HG03139 (cell line): ENCODE measurements at regions not wholly inside any gene's neighbourhood (a gene's known extent, or its start where the extent isn't known, plus 50 kb on each side); places are given as distances from the start of the nearest gene placed in this dataset.
"Not testable (repeated sequence)": the region's sequence is repeated elsewhere in the genome, so short reads cannot be mapped to it uniquely, and the experiment has no call there.

ENCODE experiments used
- ATAC-seq: cut with Tn5 transposase; IDR thresholded peaks from one replicate; pipeline ENCODE4 v1.9.1; 2021; ENCODE audit not compliant: unreplicated experiment

DNA sequence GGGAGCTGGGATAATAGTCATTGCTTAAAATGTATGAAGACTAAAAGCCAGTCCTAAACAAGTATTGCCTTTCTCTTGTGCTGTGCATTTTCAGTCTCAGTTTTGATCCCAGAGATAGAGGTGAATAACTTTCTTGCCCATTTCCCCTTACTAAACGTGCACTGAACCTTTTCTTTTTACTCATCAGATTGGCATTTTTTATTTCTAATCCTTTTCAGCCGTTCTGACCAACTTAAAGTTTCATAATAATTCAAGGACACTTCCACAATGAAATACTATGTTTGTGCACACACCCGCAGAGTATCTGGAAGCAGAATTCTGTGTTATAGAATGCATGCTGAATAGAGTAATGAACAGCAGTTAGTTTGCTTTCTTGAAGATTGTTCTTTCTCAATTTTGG lies 343.6 kb downstream of the LRRC70 start:
- ATAC-seq, result no peak

GRCh38 chr5:62920856-62921255 lies 342.2 kb downstream of the LRRC70 start:
- no peak for ATAC-seq

- ATAC-seq, result no peak
Observed at GRCh38 chr5:62909326-62909725, 330.7 kb downstream of the LRRC70 start.

DNA sequence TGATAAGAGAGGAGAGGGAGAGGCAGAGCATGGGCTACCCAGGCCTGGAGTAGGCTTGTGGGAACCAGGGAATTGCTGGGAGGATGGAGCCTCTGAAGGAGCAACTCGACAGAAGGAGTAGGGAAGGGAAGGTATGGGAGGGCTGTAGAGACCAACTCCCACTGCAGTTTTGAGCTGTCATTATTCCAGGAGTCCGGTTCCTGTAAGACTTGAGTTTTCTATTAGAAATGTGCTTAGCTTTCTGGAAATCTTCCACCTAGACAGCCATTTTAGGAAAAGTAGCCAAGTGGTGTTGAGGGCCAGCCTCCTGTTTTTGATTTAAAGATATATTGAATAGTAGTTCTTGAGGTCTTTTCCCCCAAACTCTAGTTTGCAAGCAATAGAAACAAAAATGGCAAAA lies 323.5 kb downstream of the LRRC70 start:
- no peak for ATAC-seq

DNA sequence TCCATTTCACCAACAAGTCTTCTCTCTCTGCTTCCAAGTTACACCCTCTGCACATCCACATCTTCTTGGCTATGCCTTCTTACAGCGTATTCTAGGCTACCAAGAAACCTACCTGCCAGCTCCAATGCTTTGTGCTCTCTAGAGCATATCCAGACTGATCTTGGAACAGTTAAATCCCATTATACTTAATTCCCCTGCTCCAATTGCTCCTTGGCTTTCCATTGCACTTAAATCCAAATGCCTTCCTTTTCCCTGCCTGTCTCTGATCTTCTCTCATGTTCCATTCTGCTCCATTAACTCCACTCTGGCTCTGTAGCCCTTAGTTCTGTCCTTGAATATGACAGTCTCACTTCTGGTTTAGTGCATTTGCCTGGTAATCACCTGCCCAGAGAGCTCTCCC lies 322.4 kb downstream of the LRRC70 start:
- ATAC-seq, result no peak

DNA sequence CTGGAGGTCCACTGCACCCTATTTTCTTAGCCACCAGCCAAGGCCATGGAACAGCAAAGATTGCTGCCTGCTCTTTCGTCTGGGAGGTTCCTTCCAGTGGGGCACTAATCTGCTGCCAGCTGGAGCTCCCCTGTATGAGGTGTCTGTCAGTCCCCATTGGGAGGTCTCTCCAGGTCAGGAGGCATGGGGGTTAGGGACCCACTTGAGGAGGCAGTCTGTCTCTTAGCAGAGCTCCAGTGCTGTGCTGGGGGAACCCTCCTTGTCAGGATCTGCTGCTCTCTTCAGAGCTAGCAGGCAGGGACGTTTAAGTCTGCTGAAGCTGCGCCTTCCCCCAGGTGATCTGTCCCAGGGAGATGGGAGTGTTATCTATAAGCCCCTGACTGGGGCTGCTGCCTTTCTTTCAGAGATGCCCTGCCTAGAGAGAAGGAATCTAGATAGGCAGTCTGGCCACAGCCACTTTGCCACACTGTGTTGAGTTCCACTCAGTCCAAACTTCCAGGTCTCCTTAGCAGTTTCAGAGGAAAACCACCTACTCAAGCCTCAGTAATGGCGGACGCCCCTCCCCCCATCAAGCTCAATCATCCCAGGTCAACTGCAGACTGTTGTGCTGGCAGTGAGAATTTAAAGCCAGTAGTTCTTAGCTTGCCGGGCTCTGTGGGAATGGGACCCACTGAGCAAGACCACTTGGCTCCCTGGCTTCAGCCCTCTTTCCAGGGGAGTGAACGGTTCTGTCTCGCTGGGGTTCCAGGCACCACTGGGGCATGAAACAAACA lies 317.7 kb downstream of the LRRC70 start:
- ATAC-seq, result no peak

DNA sequence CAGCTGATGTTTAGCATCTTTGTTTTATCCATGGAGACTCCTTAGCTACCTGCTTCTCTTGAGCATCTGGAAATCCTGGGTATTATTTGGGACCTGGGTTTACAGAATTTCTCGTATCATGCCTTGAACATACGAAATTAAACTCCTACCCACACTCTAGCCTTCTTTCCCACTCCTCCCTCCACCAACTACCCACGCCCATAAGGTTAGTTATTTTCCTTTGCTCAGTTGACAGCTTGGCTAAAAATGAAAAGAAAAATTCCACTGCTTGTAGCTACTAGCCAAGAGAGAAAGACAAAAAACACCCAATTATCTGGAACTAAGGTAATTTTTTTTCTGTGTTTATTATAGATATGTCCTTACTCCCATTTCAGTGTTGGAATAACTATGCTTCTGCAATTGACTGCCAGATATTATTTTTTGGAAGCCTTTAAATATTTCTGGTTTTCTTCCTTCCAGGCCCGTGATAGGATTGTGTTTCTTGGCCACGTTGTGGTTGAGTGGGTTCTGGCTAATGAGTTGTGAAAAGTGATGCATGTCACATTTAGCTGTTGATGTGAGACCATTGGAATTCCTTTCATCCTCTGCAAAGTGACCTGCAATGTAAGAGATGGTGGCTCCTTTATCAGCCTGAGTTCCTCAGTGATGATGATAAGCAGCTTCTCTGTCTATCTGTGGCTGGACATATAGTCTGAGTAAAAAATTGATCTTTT lies 308.1 kb downstream of the LRRC70 start:
- no peak for ATAC-seq

DNA sequence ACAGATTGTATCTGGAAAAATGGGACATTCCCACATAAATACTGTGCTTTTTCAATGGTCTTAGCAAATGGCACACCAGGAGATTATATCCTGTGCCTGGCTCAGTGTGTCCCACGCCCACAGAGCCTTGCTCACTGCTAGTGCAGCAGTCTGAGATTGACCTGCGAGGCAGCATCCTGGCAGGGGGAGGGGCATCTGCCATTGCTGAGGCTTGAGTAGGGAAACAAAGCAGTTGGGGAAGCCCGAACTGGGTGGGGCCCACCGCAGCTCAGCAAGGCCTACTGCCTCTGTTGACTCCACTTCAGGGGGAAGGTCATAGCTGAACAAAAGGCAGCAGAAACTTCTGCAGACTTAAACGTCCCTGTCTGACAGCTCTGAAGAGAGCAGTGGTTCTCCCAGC lies 258.7 kb downstream of the LRRC70 start:
- ATAC-seq, result not testable (repeated sequence)

- ATAC-seq, result no peak
Observed at GRCh38 chr5:62829604-62829986, 251.0 kb downstream of the LRRC70 start.

DNA sequence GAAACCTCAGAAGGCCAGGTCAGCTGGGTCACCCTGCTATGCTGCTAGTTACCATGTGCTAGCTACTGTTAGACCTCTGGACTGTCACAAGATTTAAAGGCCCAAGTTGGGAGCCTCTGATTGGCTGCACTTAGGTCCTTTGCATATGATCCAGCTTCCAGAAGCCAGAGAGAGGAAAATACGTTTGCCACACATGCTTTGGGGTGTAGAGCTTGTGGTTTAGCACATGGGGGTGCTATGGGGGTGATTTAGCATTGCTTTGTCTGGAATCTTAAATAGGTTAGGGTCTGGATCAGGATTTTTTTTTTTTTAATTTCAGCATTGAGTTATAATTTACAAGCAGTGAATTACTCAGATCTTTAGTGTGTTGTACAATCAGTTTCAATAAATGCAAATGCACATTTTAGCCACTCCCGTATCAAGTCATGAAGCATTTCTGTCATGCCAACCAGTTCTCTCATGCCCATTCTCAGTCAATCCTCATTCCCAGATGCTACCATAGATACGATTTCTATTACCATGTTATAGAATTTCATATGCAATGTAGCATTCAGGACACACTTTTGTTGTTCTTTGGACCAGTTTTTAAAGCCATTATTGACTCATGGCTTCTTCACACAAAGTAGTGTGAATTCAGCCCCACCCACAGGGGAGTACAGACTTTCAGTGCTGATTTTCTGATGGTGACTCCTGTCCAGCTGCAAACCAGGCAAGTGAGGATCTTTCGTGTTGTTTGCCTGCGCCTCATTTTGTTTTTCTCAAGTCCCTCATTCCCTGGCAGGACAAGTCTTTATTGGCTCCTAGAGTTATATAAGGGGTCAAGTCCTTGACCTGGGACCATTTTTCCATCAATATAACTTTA lies 250.4 kb downstream of the LRRC70 start:
- ATAC-seq, result no peak

DNA sequence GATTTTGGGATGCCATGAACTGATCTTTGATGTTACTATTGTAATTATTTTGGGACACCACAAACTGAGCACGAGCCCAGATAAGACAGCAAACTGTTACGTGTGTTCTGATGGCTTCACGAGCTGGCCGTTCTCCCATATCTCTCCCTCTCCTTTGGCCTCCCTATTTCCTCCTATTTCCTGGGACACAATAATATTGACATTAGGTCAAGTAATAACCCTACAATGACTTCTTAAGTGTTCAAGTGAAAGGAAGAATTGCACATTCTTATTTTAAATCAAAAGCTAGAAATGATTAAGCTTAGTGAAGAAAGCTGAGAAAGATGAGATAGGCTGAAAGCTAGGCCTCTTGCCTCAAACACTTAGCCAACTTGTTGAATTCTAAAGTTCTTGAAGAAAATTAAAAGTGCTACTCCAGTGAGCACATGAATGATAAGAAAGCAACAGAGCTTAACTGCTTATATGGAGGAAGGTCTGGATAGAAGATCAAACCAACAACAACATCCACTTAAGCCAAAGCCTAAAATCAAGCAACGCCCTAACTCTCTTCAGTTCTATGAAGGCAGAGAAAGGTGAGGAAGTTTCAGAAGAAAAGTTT lies 247.1 kb downstream of the LRRC70 start:
- no peak for ATAC-seq

- no peak for ATAC-seq
Observed at GRCh38 chr5:62824936-62825335, 246.3 kb downstream of the LRRC70 start.

- ATAC-seq, result not testable (repeated sequence)
Observed at GRCh38 chr5:62817043-62817442, 238.4 kb downstream of the LRRC70 start.

GRCh38 chr5:62814991-62815390 lies 236.4 kb downstream of the LRRC70 start:
- no peak for ATAC-seq

DNA sequence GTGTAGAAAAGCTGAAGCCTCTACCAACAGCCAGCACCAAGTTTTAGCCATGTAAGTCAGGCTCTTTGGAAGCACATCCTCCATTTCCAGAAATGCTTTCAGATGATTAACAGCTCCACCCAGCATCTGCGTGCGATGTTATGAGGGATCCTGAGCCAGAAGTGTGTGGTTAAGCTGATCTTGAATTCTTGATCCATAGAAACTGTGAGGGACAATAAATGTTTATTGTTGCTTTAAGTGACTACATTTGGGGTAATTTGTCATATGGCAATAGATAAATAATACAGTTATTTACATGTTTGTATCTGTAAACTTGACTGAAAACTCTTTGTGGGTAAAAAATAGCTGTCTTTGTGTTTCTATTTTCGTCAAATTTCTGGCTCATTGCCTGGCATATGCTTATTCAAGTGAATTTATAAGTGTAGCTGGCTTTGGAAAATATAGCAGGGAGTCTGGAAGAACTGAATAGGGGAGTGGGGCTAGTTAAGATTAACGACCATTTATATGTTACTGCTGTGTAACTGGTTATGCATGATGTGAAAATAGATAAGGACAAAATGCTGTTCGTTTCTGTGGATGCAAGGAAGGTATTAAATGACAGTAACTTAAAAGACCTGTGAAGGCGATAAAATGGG lies 234.1 kb downstream of the LRRC70 start:
- no peak for ATAC-seq

DNA sequence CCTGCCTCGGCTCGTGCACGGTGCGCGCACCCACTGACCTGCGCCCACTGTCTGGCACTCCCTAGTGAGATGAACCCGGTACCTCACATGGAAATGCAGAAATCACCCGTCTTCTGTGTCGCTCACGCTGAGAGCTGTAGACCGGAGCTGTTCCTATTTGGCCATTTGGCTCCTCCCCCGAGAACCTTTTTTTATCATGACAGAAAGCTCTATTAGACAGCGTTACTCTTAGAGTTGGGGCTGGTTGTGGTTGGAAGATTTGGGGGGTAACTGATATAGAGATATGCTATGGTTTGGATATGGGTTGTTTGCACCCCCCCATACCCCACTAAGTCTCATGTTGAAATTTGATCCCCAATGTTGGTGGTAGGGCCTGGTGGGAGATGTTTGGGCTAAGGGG lies 226.2 kb downstream of the LRRC70 start:
- not testable (repeated sequence) for ATAC-seq

DNA sequence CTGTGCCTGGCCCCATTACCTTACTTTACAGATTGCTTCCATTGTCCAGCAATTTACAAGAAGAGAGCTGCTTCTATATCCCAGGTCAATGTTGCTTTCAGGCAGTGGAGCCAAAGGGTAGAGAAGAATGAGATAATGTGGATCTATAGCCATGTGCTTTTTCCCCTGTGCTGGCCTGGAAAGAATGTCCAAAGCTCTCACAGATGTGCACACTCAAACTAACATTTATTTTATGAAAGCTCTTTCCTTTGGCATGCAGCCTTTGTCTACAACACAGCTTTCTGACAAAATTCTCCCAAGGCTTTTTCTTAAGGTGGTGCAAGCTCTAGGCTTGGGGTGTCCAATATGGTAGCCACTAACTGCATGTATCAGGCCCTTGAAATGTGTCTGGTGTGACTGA lies 217.3 kb downstream of the LRRC70 start:
- ATAC-seq, result no peak

DNA sequence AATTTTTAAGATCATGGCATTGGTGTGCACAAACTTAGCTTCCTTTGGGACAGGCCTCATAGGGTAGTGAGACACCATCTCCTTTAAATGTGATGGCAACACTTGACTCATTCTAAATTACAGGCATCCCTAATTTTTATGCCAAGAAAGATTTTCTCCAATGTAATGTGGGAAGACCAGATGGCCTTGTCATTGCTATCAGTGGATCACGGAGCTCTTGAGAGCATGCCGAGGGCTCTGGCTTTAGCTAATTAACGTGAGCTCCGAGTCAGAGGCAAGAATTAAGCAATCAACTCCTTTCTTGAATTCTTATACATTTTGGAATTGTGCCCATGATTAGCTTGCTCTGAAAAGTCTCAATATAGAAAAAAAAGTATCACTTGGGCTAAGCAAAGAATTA lies 215.8 kb downstream of the LRRC70 start:
- no peak for ATAC-seq

- ATAC-seq, result no peak
Observed at GRCh38 chr5:62791059-62791458, 212.4 kb downstream of the LRRC70 start.

DNA sequence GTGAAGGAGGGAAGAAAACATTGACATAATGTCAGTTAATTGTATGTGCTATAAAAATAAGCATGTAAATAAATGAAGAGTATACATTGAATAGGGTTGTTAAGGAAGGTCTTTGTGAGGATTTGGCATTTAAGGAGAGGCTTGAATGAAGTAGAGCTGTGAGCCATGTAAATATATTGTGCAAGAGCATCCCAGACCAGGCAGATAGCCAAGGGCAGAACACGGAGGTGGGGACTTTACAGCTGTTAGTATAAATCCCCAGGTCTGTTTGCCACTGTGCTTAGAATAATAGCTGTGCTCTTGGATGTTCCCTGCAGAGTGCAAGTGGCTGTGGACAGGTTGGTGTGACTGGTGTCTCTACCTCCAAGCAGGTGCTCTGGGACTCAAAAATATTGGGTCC lies 211.7 kb downstream of the LRRC70 start:
- ATAC-seq, result no peak

DNA sequence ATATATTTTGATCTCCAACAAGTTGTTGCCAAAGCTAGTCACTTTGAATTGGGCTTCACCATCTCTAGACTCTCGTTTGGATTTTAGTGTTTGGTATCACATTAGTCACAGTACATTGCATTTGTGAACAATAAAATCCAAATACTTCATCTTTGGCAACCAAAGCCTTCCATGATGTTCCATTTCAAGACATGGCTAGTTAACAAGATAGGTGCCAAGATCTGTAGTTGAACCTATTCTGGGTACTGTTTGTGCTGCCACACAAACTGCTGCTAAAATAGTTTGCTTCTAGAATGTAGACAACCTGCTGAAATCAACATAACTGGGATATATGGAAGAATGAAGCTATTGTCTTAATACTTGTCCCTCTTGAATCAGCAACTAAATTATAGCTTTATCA lies 207.5 kb downstream of the LRRC70 start:
- no peak for ATAC-seq
